ENCODE measurements at regions not wholly inside any gene's neighbourhood (a gene's known extent, or its start where the extent isn't known, plus 50 kb on each side); places are given as distances from the start of the nearest gene placed in this dataset.
A peak's percentile ranks its signal among the peaks of the same experiment; 100 is the strongest.
"Not testable (repeated sequence)": the region's sequence is repeated elsewhere in the genome, so short reads cannot be mapped to it uniquely, and the experiment has no call there.

- no peak for DNase-seq (ENCODE audit: low read depth)
Observed at GRCh38 chr5:87529486-87530076, 116.9 kb upstream of the CCNH start.

GRCh38 chr5:87526131-87526530, 113.4 kb upstream of the CCNH start:
- DNase-seq (ENCODE audit: low read depth): no peak

GRCh38 chr5:87524217-87524616, 111.5 kb upstream of the CCNH start:
- DNase-seq (ENCODE audit: low read depth): no peak

- DNase-seq (ENCODE audit: low read depth): not testable (repeated sequence)
Observed at GRCh38 chr5:87511778-87512177, 99.0 kb upstream of the CCNH start.

GRCh38 chr5:87503004-87503403, 90.3 kb upstream of the CCNH start:
- no peak for DNase-seq (ENCODE audit: low read depth)

- peak; percentile 3 for DNase-seq (ENCODE audit: low read depth)
Observed at GRCh38 chr5:87499478-87500410, 87.0 kb upstream of the CCNH start.
